ENCODE measurements at regions not wholly inside any gene's neighbourhood (a gene's known extent, or its start where the extent isn't known, plus 50 kb on each side); places are given as distances from the start of the nearest gene placed in this dataset.
A peak's percentile ranks its signal among the peaks of the same experiment; 100 is the strongest.

GRCh38 chr6:100119261-100119660 lies 125.2 kb upstream of the MCHR2 start:
- H3K27ac ChIP-seq = no peak overlapping the region
- no peaks in the 10 kb centered on the region for H3K36me3 ChIP-seq
- no peak for ATAC-seq
- intact Hi-C loops (cut with DNase I) = loop anchor here in 1 of 2 donors (5.0 kb wide), 1 partner anchor 358 kb away; no protein-coding TSS in a partner anchor
- H3K27me3 ChIP-seq = no peaks in the 10 kb centered on the region
- no peaks in the 10 kb centered on the region for H3K9me3 ChIP-seq
- no peak overlapping the region for H3K4me3 ChIP-seq
- no peak for DNase-seq
- H3K4me1 ChIP-seq = no peaks in the 10 kb centered on the region
- no peak for TF ChIP-seq CTCF (IDR thresholded peaks at IDR 0.05)

- Histone ChIP-seq H3K27ac (no peak overlapping the region), H3K4me1 (no peaks in the 10 kb centered on the region), H3K4me3 (no peak overlapping the region), H3K36me3 (no peaks in the 10 kb centered on the region), H3K27me3 (no peaks in the 10 kb centered on the region), H3K9me3 (no peaks in the 10 kb centered on the region)
- no peak for ATAC-seq
- intact Hi-C loops (cut with DNase I) = loop anchor here in 1 of 2 donors (5.0 kb wide), 1 partner anchor 359 kb away; no protein-coding TSS in a partner anchor
- DNase-seq = no peak
- no peak for TF ChIP-seq CTCF (IDR thresholded peaks at IDR 0.05)
Measured at GRCh38 chr6:100118301-100118700, 124.3 kb upstream of the MCHR2 start.

GRCh38 chr6:100117680-100118079 lies 123.7 kb upstream of the MCHR2 start:
- H3K27ac ChIP-seq = no peak overlapping the region
- intact Hi-C loops (cut with DNase I) = loop anchor here in 1 of 2 donors (5.0 kb wide), 1 partner anchor 360 kb away; no protein-coding TSS in a partner anchor
- H3K36me3 ChIP-seq = no peaks in the 10 kb centered on the region
- no peak overlapping the region for H3K4me3 ChIP-seq
- no peaks in the 10 kb centered on the region for H3K4me1 ChIP-seq
- no peak for TF ChIP-seq CTCF (IDR thresholded peaks at IDR 0.05)
- DNase-seq = no peak
- ATAC-seq = no peak
- H3K27me3 ChIP-seq = no peaks in the 10 kb centered on the region
- H3K9me3 ChIP-seq = no peaks in the 10 kb centered on the region

GRCh38 chr6:100116411-100117194 lies 122.6 kb upstream of the MCHR2 start:
- intact Hi-C loops (cut with DNase I) = loop anchor here in 1 of 2 donors (5.0 kb wide), 1 partner anchor 361 kb away; no protein-coding TSS in a partner anchor
- peak; percentile 64 for ATAC-seq
- H3K9me3 ChIP-seq = no peaks in the 10 kb centered on the region

More at GRCh38 chr6:100116411-100117194, 122.6 kb upstream of the MCHR2 start:
- H3K4me3 ChIP-seq = no peak overlapping the region
- H3K4me1 ChIP-seq = no peaks in the 10 kb centered on the region
- peak; percentile 58 to 60 for TF ChIP-seq CTCF (IDR thresholded peaks at IDR 0.05)
- no peaks in the 10 kb centered on the region for H3K27me3 ChIP-seq
- no peak overlapping the region for H3K27ac ChIP-seq
- DNase-seq = peak in 2 of 4 donors; percentile 29 to 52
- H3K36me3 ChIP-seq = no peaks in the 10 kb centered on the region

Measured in left lung (tissue), 4 donors.